HG02884 (cell line): ENCODE measurements at regions not wholly inside any gene's neighbourhood (a gene's known extent, or its start where the extent isn't known, plus 50 kb on each side); places are given as distances from the start of the nearest gene placed in this dataset.
"Not testable (repeated sequence)": the region's sequence is repeated elsewhere in the genome, so short reads cannot be mapped to it uniquely, and the experiment has no call there.

Experiments used
- ATAC-seq: cut with Tn5 transposase; IDR thresholded peaks from one replicate; pipeline ENCODE4 v1.9.1; 2021; ENCODE audit warnings: mild to moderate bottlenecking, moderate library complexity; ENCODE audit not compliant: unreplicated experiment

DNA sequence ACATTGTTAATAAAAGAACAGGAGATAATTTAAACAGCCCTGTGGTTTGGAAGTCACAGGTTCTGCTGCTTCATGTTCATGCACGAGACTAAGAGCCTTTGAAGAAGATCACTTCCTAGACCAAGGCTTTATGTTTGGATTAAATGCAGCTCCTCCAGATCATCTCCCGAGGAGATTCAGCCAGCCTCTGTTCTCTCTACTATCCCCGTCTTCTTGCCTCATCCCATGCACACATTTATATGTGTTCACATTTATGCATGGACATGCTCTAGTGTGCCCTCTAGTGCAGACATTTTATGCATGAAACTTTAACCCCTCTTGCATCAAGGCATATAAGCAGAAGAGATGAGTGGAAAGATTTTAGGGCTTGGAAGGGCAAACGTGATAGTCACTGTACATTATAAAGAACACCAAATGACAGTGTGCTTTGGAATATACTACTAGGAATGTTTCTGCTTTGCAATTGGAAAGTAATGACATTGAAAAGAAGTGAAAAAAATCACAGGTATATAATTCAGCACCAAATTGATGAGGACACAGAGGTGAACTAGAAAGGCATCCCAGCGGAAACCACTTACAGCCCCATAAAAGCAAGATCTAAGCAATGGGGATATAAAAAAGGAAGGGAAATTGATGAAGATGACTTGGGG, 271.5 kb upstream of the PLGLB2 start:
- ATAC-seq = not testable (repeated sequence)

DNA sequence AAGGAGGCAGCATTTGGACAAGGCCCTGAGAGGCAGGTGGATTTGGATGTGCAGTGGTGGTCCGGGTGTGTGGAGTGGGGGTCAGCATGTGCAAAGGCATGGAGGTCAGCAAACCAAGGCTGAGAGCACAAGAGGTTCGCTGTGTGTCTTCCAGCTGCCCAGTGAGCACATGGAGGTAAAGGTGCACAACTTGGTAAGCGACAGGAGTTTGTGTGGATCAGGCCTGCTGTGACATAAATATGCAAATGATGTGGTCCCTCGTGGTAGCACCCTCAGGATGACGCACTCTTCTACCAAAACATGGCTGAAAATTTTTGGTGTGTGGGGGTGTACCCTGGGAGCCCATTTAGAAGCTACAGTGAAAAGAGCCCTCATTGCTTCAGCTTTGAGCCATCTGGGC, 271.0 kb upstream of the PLGLB2 start:
- not testable (repeated sequence) for ATAC-seq

- ATAC-seq = not testable (repeated sequence)
Measured at GRCh38 chr2:87477669-87478428, 270.0 kb upstream of the PLGLB2 start.

DNA sequence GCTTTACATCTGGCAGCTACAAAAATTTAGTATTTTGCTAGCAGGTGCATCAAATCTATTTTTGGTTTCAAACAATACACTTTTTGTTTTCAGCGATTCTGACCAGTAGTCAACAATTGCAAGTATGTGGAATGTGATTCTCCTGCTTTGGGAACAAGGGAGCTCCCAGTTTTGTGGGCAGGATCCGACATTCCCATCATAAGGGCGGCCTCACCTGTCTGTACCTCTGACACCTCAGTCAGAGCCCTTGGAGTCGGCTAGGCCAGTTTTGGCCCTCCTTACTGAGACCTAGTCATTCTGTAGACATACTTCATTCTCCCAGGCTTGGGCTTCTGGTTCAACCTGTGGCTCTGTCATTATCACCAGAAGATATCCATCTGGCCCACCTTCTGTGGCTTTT, 269.0 kb upstream of the PLGLB2 start:
- ATAC-seq = not testable (repeated sequence)

DNA sequence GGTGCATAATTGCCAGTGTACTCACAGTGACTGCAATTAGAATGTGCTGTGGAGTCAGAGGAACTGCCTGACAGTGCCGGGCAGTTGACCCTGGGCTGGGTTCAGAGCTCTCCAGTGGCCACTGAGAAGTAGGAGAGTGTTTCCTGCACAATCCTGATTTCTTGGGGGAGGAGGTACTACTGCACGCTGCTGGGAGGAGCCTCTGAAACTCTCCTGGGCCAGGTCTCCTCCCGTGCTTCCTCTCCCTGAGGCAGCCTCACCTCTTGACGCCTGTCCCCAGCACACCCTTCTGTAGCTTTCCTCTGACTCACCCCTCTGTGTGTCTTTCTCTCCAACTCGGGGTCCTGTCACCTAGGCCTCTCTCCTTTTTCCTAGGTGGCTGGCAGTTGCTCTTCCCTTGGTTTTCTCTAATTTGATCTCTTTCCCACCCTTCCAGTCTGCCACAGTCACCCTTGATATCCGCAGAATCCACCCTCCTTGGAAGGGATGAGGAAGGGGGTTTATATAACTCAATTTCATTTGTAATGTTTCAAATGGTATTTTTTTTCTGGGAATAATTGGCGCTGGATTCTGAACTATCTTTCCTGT, 264.7 kb upstream of the PLGLB2 start:
- ATAC-seq = not testable (repeated sequence)

DNA sequence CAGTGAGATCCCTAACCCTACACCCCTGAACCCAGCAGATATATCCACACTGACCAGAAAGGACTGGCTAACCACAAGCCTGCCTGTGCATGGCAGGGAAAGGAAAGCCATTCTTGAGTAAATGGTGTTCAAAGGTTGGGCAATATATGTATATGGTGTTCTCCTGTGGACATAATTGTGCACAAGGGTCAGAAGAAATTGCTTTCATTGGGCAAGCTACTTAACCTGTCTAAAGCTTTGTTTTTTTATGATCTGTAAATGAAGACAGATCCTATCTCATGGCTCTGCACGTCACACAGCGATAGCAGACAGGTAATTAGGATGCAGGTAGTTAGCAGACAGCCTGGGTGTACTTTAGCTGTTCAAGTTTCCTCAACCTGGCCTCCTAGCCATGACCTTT, 263.5 kb upstream of the PLGLB2 start:
- not testable (repeated sequence) for ATAC-seq

GRCh38 chr2:87485455-87485854, 262.4 kb upstream of the PLGLB2 start:
- not testable (repeated sequence) for ATAC-seq

GRCh38 chr2:87485884-87486283, 262.0 kb upstream of the PLGLB2 start:
- ATAC-seq = peak; percentile 86

DNA sequence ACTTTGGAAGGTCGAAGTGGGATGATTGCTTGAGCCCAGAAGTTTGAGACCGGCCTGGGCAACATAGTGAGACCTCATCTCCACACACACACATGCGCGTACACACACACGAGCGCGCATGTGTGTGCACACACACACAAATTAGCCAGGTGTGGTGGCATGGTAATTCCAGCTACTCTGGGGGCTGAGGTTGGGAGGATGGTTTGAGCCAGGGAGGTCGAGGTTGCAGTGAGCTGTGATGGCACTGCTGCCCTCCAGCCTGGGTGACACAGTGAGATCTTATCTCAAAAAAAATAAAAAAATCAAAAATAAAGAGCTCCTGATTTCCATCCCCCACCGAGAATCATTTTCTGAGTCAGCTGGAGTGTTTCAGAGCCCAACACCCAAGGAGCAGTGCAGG, 261.5 kb upstream of the PLGLB2 start:
- not testable (repeated sequence) for ATAC-seq

GRCh38 chr2:87488021-87488420, 259.9 kb upstream of the PLGLB2 start:
- not testable (repeated sequence) for ATAC-seq

DNA sequence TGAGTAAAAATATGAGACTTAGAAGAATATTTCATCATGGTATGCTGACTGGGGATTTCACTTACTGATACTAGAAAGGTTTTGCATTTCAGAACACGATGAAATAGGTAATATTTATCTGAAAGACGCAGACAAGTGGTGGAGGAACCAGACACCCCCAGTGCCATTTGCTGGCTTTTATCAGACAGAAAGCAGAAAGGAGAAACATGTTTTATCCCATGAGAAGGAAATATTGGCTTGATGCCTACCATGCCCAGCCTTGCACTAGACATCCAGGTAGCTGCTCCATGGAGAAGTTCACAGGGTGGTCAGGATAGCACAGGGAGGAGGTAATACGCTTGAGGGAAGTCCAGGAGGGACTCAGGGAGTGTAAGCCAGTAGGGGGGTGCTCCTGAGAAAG, 258.9 kb upstream of the PLGLB2 start:
- ATAC-seq = not testable (repeated sequence)

GRCh38 chr2:87494846-87495245, 253.0 kb upstream of the PLGLB2 start:
- not testable (repeated sequence) for ATAC-seq

DNA sequence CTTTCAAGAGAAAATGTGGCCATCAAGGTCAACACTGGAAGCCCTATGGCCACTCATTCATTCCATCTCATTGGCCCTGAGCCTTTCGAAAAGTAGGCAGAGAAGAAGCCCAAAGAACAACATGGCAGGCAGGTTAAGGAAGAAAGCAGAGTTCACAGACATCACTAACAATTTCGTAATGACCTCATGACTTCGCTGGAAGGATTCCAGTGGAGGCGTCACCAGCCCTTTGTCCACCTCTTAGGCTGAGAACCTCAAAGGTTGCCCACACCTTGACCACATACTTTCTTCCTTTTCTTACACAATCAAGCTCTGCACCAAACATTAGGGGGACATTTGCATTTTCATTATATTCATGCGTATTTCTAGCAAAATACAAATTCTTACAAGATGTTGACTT, 252.4 kb upstream of the PLGLB2 start:
- not testable (repeated sequence) for ATAC-seq

GRCh38 chr2:87496036-87497006, 251.6 kb upstream of the PLGLB2 start:
- ATAC-seq = peak; percentile 71

DNA sequence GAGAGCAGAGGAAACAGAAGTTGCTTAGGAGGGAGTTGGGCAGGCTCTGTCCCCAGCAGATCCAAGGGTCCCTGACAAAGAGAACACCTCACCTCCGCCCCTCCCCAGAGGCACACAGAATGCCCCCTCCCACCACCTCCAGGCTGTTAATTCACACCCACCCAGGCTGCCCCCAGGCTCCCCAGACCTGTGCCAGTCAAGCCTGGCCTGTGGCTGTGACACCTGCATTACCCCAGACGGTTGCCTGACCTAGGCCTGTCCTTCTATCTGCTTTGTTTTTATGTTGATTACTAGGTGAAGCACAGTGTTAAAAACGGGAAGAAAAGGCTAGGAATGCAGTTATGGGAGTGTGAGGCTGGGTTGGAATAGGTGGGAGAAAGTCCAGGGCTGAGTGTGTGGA, 250.8 kb upstream of the PLGLB2 start:
- ATAC-seq = not testable (repeated sequence)

GRCh38 chr2:87497700-87498099, 250.2 kb upstream of the PLGLB2 start:
- not testable (repeated sequence) for ATAC-seq

- peak; percentile 77 for ATAC-seq
Measured at GRCh38 chr2:87498169-87498853, 249.6 kb upstream of the PLGLB2 start.

- not testable (repeated sequence) for ATAC-seq
Measured at GRCh38 chr2:87498854-87499238, 249.0 kb upstream of the PLGLB2 start.

GRCh38 chr2:87499860-87500259, 248.0 kb upstream of the PLGLB2 start:
- not testable (repeated sequence) for ATAC-seq

- ATAC-seq = not testable (repeated sequence)
Measured at GRCh38 chr2:87500421-87500820, 247.5 kb upstream of the PLGLB2 start.
